ENCODE measurements at regions not wholly inside any gene's neighbourhood (a gene's known extent, or its start where the extent isn't known, plus 50 kb on each side); places are given as distances from the start of the nearest gene placed in this dataset.

GRCh38 chr2:173580351-173580750, 225.7 kb downstream of the CDCA7 start (continued):
- TF ChIP-seq AKNA (CRISPR knock-in tag; IDR thresholded peaks at IDR 0.05; ENCODE audit: borderline replicate concordance): no peak

GRCh38 chr2:173580956-173581355, 226.3 kb downstream of the CDCA7 start:
- CTCF ChIA-PET (ENCODE audit: low intra/inter-chr PET ratio, low total read pairs): no interaction called here
- intact Hi-C loops (cut with micrococcal nuclease; ENCODE audit: unreplicated experiment) (no loop called here), in situ Hi-C loops (cut with HindIII; ENCODE audit: extremely low pct_ligation_motif_present, low pct_unique_long_range_greater_than_20kb) (no loop called here)
- no peak for ATAC-seq
- no peak overlapping the region for H3K4me2 ChIP-seq (ENCODE audit: low read depth, low read length)
- no peaks in the 10 kb centered on the region for H3K4me1 ChIP-seq (ENCODE audit: insufficient read depth, low read length)
- H3K4me3 ChIP-seq (replicated peaks in 1 of 3; ENCODE audit: insufficient read depth in 1 of 3, low read depth in 2 of 3, low read length in 3 of 3): no peak overlapping the region
- DNase-seq (ENCODE audit: low spot score): no peak
- H3K27ac ChIP-seq (ENCODE audit: extremely low read length, insufficient read depth, low read length): no peak overlapping the region
- no peaks in the 10 kb centered on the region for H4K20me1 ChIP-seq (ENCODE audit: insufficient read depth, low read length)
- no peak for FAIRE-seq
- no TSS peak for BruUV-seq (replicated peaks)
- H3K27me3 ChIP-seq (ENCODE audit: control insufficient read depth in 1 of 2, insufficient read depth in 2 of 2, low read length in 2 of 2): peaks cover 0 to 7% of the 10 kb centered on the region in 2 experiments; a peak in 1 of 5 replicates
- TF ChIP-seq ETS1 (CRISPR knock-in tag; IDR thresholded peaks at IDR 0.05) (no peak), FIP1L1 (IDR thresholded peaks at IDR 0.05; ENCODE audit: borderline replicate concordance, insufficient read depth, low read depth, low read length) (no peak), ZNF441 (CRISPR knock-in tag; IDR thresholded peaks at IDR 0.05; ENCODE audit: borderline replicate concordance) (no peak), GABPA (IDR thresholded peaks at IDR 0.05; ENCODE audit: low read depth, low read length) (no peak), GABPA (CRISPR knock-in tag; IDR thresholded peaks at IDR 0.05; ENCODE audit: low read depth) (no peak), ZNF460 (CRISPR knock-in tag; IDR thresholded peaks at IDR 0.05; ENCODE audit: borderline replicate concordance) (no peak), ZNF598 (CRISPR knock-in tag; IDR thresholded peaks at IDR 0.05; ENCODE audit: borderline replicate concordance) (no peak)
- no peaks in the 10 kb centered on the region for H3K36me3 ChIP-seq (replicated peaks in 1 of 2; ENCODE audit: control insufficient read depth in 1 of 2, insufficient read depth in 2 of 2, low read length in 2 of 2)
- H3K79me2 ChIP-seq (ENCODE audit: insufficient read depth, low read length): no peaks in the 10 kb centered on the region
- no peak overlapping the region for H3K9ac ChIP-seq (ENCODE audit: insufficient read depth, low read depth, low read length)
- POLR2A ChIA-PET: no interaction called here
- no peak overlapping the region for H2AFZ ChIP-seq (ENCODE audit: low read length)
- no peaks in the 10 kb centered on the region for H3K9me3 ChIP-seq (ENCODE audit: low read length)

All from HepG2 (cell line).